HG02943 (cell line): ENCODE measurements at regions not wholly inside any gene's neighbourhood (a gene's known extent, or its start where the extent isn't known, plus 50 kb on each side); places are given as distances from the start of the nearest gene placed in this dataset.

Source experiments
- ATAC-seq: cut with Tn5 transposase; IDR thresholded peaks from one replicate; pipeline ENCODE4 v1.9.1; 2021; ENCODE audit warnings: mild to moderate bottlenecking, low read depth, moderate library complexity; ENCODE audit not compliant: unreplicated experiment

DNA sequence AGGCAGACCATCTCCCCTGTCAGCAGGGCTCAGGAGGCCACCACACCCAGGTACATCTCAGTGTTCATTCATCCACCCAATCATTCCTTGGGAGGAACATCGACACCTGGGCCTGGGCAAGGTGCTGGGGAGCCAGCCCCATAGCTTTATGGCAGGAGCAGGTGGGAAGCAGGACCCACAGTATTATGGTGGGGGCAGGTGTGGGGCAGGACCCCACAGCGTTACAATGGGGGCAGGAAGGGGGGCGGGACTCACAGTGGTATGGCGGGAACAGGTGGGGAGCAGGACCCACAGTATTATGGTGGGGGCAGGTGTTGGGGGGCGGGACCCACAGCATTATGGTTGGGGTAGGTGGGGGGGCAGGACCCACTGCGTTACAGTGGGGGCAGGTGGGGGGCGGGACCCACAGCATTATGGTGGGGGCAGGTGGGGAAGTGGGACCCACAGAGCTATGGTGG lies 128.9 kb upstream of the HS6ST1 start:
- no peak for ATAC-seq

DNA sequence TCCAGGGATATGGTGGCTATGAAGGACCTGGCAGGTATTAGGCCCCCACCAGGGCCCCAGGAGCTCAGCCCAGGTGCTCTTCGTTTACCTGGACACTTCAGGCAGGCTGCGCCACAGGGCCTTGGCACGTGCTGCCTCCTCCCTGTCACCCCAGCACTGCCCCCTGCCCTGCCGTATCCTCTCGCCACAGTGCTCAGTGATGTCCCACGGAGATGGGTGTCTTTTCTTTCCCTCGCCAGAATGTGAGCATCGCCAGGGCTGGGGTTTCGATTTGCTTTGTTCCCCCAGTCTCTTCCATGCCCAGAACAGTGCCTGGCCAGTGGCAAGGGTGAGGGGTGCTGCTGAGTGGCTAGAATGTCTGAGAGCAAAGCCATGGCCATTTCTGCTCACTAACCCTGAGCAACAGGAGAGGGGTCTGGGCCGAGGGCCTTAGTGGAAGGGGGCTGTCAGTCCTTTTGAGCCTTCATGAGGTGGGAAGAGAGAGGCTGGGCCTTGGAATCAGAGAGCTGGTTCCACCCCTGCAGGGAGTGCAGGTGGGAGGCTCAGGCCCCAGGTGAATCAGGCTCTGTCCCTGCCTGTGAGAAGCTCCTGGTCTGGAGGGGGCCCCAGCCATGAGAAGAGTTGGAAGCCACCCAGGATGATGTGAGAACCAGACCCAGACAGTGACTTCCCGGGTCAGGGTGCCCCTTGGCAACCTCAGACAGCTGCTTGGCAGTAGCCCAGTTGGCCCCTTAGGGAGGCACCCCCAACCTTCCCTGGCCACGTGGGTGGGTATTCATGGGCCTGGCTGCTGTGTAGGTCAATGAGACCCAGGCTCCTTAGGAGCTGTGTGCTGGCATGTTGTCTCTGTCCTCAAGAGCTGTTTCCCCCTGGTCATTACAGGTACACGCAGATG lies 129.9 kb upstream of the HS6ST1 start:
- ATAC-seq = no peak

DNA sequence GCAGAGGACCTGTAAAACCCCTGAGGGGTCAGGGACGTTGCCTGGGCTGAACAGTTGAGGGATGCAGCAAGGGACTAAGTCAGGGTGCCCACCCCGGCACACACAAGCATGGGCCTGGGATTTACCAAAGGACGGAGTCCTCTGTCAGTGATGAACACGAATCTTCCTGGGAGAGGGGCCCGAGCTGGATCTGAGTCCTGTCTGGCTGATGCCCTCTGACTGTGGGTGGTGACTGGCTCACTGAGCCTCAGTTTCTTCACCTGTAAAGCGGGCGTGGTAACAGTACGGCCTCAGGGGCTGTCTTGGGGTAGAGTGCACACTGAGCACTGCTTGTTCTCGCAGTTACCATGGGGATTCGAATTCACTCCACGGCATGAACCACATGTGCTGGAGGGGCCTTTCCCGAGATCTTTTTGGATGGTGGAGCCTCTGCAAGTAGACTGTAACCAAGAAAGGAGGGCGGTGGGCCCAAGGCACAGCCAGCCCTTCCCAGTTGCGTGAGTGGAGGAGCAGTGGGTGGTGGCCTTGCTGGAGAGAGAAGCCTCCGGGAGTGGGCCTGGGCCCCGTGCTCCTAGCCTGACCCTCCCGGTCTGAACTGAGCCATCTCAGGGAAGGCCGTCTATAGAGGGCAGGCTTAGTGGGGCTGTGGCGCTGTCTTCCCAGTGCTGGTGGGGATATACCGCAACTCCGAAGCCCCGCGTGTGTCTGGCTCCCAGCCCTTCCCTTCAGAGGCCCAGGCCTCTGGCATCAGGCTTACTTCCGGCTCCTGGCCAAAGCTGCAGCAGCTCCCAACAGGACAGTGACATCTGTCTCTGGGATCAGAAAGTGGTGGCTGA lies 130.8 kb upstream of the HS6ST1 start:
- no peak for ATAC-seq

- no peak for ATAC-seq
These were observed 131.8 kb upstream of the HS6ST1 start for GRCh38 chr2:128450211-128451024.

GRCh38 chr2:128451084-128452023 lies 132.7 kb upstream of the HS6ST1 start:
- no peak for ATAC-seq

GRCh38 chr2:128452024-128452411 lies 133.3 kb upstream of the HS6ST1 start:
- ATAC-seq = no peak

DNA sequence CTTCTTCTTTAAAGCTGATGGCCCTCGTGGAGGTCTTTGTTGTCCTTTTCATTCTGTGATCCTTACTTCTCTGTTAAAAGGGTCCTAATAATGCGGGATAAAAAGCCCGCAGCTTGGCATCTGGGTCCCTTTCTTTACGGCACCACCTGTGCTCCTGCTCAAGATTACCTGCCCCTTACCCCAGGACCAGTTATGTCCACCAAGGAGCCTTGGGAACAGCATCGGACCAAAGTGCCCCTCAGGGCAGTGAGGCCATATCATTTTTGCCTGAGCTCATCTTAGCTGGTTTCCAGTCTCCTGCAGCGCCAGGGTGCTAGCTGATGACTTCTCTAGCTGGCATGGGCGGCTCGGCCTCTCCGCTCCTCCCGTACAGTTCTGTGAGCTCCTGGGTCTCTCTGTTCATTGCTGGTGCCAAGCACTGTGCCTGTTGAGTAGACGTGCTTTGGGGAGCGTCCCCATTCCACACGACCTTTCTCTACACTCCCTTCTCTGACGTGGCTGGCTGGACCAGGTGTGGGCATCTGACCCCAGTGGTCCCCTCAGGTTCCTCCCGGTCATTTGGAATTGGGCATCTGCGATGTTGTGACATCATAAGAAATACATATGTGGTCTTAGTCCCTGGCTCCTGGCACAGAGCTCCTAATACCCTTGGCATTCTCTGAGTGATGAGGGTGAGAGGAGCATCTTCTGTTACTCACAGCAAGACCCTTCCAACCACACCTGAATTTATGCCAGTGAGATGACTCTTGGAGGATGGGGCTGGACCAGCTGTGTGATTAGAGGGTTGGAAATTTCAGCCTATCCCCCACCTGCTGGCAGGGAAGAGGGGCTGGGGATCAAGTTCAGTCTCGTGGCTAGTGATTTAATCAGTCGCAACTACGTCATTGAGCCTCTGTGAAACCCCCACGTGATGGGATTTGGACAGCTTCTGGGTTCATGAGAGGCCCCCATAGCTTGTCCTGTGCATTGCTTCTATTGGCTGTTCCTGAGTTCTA lies 134.2 kb upstream of the HS6ST1 start:
- ATAC-seq = no peak

DNA sequence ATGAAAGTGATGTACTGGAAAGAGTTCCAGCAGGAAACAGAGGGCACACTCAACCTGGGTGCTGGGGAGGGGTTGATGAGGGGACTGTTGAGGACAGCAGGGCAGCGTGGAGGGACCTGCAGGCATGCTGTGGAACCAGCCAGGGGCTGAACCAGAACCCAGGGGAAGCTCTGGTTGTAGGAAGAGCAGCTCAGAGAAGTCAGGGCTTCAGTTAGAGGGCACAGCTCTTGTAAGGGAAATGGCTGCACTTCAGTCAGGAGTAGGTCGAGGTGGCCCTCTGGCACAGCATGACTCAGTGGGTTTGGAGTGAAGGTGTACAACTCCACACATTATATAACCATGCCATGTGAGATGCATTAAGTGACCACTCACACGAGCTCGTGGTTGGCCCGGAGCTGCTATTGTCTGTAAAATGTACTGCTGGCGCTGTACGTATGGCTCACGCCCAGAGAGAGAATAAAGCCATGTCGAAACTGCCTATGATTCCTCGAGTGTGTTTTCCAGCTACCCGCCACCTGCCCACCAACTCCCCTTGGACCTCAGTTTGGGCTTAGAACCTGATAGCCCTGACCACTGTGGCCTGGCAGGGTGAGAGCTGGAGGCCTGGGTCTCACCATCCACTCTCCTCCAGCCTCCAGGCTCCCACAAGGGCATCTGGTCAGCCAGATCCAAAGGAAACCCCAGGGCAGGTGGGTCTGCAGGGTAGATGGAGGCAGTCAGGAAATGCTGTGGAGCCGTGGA lies 136.5 kb upstream of the HS6ST1 start:
- ATAC-seq = no peak

DNA sequence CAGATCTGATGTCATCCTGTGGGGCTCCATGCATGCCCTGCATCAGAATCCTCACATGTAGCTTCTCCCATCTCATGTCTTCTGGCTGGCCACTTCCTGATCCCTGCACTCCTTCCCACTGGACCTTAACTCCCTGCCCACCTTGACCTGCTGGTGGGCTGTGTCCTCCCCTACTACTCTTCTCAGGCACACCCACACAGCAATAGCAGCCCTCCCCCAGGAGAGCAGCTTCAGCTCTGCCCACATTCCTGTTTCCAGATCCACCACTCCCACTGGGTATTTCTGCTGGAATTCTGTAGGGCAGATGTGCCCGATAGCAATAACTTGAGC lies 137.0 kb upstream of the HS6ST1 start:
- no peak for ATAC-seq

DNA sequence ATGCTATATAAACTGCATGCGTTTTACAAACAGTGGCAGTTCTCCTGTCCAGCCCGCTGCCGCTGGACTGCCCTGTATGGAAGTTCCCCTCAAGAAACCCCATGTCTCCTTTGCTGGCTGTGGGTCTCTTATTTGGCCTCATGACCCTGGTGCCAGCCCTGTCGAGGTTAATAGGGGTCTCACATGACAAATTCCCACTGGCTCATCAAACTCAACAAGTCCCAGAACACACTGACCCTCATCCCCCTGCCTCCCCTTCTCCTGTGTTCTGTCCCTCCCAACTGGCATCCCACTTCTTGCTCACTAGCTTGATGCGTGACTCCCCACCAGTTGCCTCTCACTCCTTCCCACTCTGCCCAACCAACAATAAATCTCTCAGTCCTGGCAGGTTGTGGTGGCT lies 137.6 kb upstream of the HS6ST1 start:
- ATAC-seq = no peak

GRCh38 chr2:128457006-128457604 lies 138.4 kb upstream of the HS6ST1 start:
- no peak for ATAC-seq

GRCh38 chr2:128457716-128458115 lies 139.0 kb upstream of the HS6ST1 start:
- ATAC-seq = no peak

- ATAC-seq = no peak
These were observed 139.8 kb upstream of the HS6ST1 start for GRCh38 chr2:128458505-128458904.

DNA sequence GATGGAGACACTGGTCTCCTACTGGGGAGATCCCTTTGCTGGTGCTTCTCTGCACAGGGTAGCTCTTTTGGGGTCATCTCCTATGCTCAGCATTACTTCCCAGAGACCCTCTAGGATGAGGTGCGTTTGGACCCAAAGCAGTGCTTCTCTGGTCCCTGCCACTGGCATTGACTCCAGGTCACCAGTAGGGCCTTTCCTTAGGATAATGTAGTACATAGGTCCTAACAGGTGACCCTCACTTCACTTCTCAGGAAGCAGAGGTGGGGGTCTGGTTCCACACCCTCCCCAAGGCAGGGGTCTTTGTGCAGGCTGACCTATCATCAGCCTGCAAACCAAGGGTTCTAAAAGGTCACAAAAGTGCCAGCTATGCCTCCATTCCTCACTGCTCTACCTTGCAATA lies 145.8 kb upstream of the HS6ST1 start:
- ATAC-seq = no peak

DNA sequence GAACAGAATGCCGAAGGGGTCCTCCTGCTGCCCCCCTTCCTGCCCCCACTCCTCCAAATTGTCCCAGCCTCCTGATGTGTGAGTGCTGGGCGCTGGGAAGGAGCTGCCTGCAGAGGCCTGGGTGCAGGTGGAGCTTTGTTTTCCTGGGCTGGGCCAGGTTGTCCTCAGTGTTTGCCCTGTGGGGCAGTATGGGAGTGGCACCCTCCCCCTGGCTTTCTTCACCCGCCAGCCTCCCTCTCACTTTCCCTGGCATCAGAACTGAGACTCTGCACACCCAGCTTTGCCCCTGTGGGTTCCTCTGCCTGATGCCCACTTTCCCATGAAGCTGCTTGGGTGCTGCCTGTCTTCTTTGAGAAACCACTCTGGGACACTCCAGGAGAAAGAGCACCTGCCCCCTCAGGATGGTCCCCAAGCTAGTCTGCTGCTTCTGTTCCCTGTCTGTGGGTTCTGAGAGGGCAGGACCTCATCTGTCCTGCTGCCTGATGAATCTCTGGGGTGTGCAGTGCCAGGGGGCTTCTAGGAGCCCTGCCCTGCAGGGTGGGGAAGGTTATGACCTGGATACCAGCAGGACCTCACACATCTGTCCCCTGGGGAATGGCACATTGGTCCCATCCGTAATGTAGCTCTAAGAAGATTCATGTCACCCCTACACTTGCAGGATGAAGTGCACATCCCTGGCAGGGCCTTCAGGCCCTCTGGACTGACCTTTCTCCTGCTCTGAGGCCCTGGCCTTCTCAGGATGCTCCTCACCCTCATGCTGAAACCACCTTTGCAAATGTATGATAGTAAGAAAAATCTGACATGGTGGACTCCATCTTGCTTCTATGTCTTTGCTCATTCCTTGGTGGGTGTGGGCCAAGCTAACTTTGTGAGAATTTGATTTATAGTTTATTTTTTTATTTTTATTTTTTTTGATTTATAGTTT lies 146.8 kb upstream of the HS6ST1 start:
- ATAC-seq = no peak

- no peak for ATAC-seq
These were observed 147.7 kb upstream of the HS6ST1 start for GRCh38 chr2:128466376-128466775.
